ENCODE measurements at regions not wholly inside any gene's neighbourhood (a gene's known extent, or its start where the extent isn't known, plus 50 kb on each side); places are given as distances from the start of the nearest gene placed in this dataset.
"Not testable (repeated sequence)": the region's sequence is repeated elsewhere in the genome, so short reads cannot be mapped to it uniquely, and the experiment has no call there.

DNA sequence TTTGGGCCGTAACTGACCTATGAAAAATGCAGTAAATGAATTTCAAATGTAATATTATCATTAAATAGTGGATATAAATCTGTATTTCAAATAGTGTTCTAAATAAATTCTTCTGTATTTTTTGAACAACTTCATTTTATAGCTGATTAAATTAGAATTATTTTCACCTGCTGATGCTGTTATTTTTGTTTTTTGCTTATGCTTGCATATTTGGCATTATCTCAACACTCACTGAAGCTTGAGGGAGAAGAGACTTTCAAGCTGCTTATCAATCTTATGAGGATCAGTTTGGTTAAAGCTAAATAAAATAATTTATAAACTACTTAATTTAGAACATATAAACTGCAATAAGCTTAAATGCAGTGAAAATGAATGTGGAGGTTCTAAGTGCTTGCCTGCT lies 251.3 kb upstream of the PCDH9 start:
- no peak for DNase-seq

DNA sequence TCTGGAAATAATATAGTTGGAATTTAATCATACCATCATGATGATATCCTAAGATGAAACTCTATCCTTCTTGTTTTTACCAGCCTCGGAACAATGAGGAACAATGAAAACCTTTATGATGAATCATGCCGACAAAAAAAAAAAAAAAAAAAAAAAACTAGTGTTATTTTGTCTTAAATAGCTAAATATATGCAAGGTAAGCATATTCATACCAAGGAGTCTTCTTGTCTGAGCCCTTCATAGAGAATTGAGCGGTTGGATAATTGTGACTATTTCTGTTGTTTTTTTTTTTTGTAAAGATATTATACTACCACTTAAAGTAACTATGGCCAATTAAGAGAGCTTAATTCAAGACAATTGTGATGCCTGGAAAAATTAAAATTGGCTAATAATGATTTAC lies 244.0 kb upstream of the PCDH9 start:
- no peak for DNase-seq

DNA sequence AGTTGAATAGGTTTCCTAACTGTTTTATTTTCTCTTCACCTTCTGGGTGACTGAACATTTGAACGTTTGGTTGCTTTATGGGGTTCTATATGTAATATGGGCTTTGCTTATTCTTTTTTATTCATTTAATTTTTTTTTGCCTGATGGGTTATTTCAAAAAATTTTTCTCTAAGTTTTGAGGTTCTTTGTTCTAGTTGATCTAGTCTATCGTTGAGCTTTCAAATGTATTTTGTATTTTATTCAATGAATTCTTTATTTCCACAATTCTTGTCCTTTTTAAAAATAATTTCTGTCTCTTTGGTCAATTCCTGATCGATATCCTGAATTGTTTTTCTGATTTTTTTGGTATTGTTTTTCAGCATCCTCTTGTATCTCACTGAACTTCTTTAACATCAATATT lies 239.5 kb upstream of the PCDH9 start:
- DNase-seq, result no peak

DNA sequence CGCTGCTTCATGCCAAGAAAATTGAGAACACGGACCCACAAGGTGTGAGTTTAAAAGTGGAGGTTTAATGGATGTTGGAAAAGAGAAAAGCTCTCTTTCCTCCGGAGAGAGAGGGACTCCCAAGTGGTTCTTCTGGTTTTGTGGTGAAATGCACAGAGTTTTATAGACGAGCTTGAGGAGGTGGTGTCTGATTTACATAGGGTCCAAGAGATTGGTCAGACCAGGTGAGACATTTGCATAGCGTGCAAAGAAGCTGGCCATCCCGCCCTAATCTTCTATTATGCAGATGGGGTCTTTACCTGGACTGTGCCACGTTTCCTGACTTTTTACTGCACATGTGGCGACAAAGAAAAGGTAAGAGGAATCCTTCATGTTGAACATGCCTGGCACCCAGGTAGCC lies 236.4 kb upstream of the PCDH9 start:
- no peak for DNase-seq

DNA sequence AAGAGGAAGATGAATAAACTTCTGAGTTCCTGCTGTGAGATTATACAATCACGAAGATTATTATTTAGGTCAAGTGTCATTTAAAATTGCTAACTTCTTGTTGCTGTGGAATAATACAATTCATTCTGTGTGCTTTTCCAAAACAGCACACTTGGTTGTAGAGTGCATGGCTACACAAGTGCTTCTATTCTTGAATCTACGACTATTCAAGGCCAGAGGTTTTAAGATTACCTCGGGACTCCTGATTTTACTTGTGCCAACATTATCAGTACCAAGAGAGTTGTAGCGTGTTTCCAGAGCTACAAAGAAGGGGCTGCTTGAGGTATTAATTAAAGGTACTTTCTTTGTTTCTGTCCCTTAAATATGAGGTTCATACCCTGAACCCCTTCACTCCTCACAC lies 234.0 kb upstream of the PCDH9 start:
- no peak for DNase-seq

DNA sequence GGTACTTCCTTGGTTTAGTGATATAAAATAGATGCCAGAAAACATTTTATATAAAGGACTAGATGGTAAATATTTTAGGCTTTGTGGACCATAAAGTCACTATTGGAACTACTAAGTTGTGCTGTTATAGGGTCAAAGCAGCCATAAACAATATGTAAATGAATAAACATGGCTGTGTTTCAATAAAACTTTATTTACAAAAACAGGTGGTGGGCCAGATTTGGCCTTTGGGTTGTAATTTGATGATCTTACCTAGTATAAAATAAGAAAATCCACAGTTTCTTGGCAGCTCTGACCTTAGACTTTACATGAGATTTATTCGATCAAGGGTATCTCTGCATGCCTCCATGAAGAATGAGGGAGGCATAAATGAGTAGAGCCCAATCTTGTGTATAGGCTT lies 232.0 kb upstream of the PCDH9 start:
- no peak for DNase-seq

DNA sequence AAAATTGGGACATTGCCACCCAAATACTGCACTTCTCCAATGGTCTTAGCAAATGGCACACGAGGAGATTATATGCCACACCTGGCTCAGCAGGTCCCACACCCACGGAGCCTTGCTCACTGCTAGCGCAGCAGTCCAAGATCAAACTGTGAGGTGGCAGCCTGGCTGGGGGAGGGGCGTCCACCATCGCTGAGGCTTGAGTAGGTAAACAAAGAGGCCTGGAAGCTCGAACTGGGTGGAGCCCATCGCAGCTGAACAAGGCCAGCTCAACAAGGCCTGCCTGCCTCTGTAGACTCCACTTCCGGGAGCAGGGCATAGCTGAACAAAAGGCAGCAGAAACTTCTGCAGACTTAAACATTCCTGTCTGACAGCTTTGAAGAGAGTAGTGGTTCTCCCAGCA lies 222.4 kb upstream of the PCDH9 start:
- not testable (repeated sequence) for DNase-seq

DNA sequence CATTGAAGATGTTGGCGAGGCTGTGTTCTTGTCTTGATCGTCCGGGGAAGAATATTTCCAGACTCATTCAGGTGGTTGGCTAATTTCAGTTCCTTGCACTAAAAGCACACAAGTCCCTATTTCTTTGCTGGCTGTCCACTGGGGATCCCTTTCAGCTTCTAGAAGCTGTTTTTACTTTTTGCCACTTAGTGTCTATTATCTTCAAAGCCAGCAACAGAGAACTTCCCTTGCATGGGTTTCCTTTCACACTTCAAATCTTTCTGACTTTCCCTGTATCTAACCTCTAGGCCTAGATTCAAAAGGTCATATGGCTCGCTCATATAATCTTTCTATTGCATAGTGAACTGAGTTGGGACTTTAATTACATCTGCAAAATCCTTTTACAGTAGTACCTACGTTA lies 215.3 kb upstream of the PCDH9 start:
- DNase-seq, result no peak

DNA sequence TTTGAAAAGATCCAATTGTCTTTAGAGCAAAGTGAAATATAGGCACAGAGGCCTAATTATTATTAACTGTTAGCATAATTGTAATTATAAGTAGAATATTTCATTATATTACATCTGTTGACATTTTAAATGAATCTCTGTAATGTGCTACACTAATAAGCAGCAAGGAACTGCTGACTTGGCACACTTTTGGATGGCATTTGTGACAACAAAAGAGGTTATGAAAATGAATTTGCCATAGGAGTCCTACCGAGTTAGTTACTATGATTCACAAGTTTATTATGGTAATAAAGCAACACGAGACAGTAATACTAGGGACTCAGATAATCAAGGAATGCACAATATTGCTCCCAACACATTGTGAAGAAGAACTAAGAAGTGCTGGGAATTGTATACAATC lies 213.8 kb upstream of the PCDH9 start:
- DNase-seq, result no peak

DNA sequence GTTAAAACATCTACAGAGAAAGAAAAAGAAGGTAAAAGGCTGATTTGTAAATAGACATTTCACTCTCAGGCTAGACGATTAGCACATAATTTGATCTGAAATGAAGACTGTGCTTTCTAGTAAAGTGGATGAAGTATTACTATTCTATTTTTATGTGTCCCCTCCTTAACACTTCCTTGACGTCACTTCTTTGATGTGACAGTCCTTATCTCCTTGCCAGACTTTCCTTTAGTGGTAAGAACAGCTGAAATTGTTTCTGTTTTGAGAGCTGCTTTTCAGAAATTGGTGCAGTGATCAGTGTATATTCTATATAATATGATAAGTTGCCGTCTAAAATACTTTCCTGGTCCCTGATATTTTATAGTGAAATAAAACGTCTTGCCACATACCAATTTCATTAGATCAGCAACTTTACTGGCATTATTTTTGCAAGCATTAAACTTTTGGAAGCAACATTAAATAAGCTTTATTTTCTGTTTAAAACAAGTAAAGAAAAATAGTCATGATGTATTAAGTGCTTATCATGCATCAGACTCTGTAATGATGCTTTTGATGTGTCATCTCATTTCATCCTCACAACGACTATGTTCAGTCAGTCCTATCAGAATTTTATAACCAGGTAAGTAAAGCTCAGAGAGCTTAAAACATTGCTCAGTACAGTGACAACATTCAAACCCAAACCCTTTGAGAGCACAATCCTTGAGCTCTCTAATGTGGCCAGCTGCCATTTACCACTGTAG lies 210.3 kb upstream of the PCDH9 start:
- DNase-seq, result no peak

DNA sequence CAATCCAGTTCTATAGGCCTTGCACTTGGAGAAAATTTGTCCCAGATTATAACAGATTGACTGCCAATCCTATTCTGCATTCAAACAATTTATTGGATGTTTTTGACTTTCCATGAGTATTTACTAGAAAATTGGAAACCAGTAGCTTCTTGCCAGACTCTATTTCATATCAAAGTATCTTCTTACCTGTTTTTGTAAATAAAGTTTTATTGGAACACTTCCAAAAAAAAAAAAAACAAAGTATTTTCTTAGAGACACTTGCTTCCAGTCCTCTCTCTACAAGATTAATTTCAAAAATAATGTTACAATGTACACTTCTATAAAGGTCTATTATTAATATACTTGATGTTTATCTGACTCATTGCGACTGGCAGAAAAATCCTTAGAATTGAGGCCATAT lies 209.2 kb upstream of the PCDH9 start:
- no peak for DNase-seq

DNA sequence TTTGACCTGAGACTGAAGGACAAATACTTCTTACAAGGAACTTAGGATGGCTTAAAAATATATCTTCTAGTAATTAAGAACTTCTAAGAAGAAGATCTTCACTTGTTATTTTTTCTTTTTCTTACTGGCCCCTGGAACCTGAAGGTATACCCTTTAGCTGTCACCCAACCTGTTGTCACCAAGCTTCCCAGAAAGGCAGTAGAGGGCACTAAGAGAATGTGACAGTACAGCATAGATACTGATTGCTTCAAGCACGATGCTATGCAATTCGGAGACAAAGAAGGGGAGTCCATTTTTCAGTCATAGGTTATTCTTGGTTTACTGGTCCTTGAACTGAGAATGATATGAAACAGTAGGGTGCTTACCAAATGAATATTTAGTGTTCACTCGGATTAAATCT lies 208.3 kb upstream of the PCDH9 start:
- DNase-seq, result no peak

DNA sequence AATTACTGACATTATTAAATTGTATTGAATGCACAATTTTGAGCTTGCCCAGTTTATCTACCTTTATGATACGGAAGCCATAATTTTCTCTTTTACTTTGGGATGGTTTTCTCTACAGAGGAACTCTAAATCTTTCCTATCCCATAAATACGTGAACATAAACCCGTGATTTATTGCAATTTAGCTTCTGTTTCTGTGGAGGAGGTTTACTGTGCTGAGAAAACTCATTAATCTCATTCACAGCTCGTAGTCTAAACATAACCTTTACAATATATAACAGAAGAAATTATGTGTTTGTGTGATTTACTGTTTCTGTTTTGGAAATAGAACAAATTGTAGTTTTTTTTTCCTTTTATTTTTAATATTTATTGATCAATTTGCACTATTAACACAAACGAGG lies 207.1 kb upstream of the PCDH9 start:
- no peak for DNase-seq

DNA sequence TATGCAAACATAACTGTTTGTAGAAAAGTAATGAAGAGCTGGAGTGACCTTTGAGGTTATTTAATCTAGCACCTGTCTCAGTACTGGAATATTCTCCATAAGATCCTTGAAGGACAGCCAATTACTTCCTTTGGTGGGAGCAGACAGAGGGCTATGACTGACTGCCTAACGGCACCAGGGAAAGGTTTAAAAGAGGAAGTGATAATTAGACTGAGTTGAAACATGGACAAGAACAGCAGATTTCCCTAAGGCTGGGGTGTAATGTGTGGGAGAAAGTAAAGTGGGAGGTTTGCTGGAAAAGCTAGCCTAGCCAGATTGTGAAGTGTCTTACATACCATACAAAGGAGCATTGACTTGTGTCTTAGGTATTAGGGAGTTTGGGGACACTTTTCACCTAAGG lies 191.3 kb upstream of the PCDH9 start:
- no peak for DNase-seq

DNA sequence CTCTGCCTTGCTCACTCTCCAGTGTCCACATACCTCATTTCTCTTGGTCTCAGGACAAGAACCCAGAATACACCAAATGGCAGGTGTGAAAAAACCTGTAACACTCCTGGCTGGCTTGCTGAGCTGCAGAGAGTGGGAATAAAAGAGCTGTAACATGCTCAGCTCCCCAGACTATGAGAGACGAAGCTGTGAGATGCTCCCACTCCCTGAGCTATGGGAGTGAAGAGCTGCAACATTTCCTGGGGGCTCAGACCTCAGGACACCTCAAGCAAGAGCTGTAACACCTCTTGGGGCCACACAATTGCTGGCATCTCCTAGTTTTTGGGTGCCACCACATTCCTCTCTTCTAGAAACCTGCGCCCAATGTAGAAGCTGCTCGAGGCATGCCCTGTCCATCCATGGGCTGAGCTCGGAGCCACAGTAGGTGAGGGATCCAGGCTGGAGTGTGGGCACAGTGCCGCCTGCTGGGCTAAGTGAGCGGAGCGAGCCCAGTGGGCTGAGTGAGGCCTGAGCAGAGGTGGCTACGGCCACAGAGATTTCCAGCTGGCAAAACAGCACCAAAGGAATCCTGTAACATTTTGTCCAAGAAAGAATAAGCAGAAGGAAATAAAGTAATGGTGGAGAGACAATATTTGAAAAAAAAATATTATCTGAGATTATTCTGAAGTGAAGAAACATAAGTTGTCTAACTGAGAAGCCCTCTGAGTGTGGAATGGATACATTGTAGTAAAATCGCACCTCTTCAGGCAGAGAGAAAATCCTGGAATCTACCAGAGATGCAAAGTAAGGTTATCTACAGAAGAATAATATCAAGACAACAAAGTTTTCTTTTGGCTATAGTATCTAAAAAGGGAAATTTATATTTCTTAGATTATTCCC lies 186.2 kb upstream of the PCDH9 start:
- DNase-seq, result no peak

DNA sequence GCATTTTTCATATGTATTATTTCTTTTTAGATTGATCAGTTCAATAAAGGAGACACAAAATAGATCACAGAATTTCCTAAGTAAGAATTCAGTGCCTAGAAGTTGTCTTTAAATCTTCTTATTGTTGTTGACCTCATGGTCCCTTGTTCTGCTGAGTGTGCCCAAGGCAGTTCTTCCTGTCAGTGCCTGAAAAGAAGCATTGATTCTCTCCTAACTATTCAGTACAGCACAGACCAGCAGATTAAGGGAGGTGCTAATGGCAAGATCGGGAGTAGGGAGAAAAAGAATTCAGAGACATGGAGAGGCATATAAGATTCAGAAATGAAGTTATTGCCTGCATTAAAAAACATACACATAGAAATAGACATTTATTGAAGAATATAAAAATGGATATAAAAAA lies 180.5 kb upstream of the PCDH9 start:
- no peak for DNase-seq

DNA sequence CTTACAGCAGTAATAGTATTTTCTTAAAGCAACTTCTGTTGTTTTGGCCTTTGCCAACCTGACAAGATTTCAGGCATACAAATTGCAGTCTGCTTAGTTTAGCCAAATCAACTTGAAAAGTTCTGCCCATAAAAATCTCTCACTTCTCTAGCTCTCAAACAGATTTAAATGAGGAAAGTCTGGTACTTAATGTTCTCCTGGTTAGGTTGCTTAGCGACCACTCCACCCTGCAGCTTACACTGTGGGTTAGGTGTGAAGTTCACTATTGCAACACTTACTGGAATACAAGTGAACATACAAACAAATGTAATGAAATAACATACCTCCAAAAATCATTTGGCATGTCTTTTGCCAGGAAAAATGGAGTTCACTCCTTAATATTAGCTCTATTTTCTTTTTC lies 178.7 kb upstream of the PCDH9 start:
- no peak for DNase-seq

DNA sequence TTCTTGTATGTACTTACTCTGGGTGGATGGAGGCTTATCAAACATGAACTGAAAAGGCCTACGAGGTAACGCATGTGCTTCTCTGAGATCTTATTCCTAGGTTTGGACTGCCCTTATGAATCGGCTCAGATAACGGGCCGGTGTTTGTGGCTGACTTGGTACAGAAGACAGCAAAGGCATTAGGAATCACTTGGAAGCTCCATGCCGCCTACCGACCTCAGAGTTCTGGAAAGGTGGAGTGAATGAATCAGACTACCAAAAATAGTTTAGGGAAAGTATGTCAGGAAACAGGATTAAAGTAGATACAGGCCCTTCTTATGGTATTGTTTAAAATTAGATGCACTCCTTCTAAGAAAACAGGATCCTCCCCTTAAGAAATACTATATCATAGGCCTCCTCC lies 172.4 kb upstream of the PCDH9 start:
- no peak for DNase-seq

DNA sequence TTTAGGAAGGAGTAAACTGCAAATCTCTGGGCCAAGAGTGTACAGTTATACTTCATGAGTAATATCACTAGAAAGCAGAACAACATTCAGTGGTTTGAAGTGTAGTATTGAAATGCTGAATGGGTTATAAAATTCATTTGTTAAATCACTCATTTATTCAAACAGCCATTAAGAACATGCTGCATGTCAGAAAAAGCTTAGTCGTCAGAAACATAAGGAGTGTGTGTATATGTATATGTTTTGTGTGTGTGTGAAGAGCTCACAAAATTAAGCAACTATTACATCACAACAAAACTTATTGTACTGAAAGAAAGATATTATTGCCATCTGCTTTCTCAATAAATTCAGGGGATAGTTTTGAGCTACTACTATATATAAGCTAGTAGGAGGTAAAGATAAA lies 165.4 kb upstream of the PCDH9 start:
- DNase-seq, result no peak

DNA sequence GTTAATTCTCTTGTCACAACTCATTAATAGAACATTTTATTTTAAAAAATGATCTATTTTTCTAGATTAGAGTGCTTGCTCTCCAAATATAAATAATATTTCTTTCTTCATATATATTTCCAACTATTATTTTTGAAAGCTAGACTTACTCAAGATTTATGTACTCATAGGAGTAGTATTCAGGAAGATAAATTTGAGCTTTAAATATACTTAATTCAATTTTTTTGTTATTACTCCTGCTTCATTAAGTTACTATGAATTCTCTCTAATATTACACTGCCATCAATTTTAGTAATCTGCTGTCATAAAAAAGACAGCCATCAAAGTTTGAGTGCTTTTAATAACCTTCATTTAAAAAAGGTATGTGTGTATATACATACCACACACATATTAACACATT lies 161.9 kb upstream of the PCDH9 start:
- DNase-seq, result no peak

DNA sequence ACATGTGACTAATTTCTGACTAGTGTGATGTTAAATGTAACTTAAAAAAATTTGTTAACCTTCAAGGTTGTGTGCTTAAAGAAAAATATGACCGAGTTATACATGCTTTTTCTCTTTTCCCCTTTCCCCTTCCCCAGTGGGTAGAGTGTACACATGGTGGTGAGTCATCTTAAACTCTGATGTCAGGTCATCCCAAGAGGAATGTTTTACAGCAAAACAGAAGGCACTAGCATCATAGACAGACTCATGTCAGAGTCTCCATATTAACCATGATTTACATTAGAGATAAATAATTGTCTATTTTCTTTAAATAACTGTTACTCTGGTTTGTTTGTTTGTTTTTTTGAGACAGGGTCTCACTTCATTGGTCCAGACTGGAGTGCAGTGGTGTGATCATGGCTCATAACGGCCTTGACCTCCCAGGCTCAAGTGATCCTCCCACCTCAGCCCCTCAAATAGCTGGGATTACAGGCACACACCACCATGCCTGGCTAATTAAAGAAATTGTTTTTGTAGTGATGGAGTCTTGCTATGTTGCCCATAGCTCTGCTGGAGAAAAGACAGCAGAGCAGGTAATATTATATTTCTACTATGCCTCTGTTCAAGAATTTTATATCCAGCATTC lies 160.4 kb upstream of the PCDH9 start:
- no peak for DNase-seq

DNA sequence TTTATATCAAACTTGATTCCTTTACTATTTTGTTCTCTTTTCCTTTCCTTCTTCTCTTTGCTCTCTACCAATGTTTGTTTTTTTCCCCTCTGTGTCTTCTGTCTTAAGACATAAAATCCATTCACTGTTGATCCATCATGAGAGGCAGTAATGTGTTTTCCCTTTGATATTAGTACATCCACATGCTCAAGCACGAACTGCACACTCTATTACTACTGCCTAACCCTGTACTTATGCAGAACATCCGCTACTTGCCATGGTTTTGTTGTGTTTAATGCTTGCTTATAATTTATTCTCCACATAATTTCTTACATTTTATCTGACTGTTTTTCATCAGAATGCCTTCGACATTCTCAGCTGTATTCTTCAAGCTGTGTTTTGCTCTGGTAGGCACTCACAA lies 159.0 kb upstream of the PCDH9 start:
- no peak for DNase-seq

DNA sequence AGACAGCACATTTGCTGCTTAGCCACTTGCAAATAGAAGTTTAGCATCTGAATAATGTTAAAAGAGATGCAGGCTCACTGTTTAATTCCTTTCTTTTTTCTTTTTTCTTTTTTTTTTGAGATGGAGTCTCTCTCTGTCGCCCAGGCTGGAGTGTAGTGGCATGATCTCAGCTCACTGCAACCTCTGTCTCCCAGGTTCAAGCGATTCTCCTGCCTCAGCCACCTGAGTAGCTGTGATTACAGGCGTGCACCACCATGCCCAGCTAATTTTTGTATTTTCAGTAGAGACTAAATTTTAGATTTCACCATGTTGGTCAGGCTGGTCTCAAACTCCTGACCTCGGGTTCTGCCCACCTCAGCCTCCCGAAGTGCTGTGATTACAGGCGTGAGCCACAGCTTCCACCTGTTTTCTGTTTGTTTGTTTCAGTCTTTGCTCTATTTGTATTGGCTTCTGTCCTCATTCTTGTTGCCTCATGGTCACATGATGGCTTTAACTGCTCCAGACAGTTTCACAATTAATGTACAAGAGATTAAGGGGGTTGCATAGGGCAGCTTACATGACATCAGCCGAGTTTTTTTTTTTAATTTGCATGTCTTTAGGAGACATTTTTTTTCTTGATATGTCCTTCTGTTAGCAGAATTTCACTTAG lies 153.1 kb upstream of the PCDH9 start:
- DNase-seq, result not testable (repeated sequence)

DNA sequence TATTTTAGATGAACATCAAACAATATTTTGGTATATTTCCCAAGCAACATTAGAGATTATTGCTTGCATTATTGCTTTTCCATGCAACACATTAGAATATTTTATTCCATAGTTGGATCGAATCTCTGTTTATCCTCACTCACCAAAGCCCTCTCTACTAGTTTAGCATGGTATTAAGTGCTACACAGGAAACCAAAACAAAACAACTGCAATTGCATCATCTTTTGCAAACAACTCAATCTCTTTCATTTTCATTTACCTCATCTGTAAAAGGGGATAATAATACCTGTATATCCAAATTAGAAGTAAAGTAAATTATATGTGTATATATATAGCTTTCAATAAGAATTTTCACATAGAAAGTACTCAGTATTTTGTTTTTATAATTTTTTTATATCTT lies 147.8 kb upstream of the PCDH9 start:
- no peak for DNase-seq

Data from DMS79 (cell line).